HG02623 (cell line): ENCODE measurements at regions not wholly inside any gene's neighbourhood (a gene's known extent, or its start where the extent isn't known, plus 50 kb on each side); places are given as distances from the start of the nearest gene placed in this dataset.

Experiments used
- ATAC-seq: cut with Tn5 transposase; IDR thresholded peaks from one replicate; pipeline ENCODE4 v1.9.1; 2021; ENCODE audit warnings: moderate library complexity; ENCODE audit not compliant: unreplicated experiment

DNA sequence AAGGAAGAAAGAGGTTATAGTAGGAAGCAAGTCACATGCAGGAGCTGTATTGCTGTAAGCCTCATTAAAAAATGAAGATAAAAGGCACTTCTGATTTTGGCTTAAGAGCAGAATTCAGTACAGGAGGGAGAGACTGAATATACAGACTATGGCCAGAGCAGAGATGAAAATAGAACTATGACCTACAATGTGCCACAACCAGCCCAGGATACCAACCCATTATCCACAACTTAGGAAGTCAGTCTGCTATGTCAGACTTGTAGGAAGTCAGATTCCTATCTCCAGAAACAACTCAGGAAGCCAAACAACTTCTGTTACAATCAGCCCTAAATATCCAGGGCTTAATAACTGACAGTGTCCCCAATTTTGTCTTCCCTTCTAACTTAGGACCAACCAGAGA is 156.2 kb upstream of the ANKH start:
- ATAC-seq, result no peak

- ATAC-seq, result no peak
These were observed 155.4 kb upstream of the ANKH start for GRCh38 chr5:15026944-15027343.

DNA sequence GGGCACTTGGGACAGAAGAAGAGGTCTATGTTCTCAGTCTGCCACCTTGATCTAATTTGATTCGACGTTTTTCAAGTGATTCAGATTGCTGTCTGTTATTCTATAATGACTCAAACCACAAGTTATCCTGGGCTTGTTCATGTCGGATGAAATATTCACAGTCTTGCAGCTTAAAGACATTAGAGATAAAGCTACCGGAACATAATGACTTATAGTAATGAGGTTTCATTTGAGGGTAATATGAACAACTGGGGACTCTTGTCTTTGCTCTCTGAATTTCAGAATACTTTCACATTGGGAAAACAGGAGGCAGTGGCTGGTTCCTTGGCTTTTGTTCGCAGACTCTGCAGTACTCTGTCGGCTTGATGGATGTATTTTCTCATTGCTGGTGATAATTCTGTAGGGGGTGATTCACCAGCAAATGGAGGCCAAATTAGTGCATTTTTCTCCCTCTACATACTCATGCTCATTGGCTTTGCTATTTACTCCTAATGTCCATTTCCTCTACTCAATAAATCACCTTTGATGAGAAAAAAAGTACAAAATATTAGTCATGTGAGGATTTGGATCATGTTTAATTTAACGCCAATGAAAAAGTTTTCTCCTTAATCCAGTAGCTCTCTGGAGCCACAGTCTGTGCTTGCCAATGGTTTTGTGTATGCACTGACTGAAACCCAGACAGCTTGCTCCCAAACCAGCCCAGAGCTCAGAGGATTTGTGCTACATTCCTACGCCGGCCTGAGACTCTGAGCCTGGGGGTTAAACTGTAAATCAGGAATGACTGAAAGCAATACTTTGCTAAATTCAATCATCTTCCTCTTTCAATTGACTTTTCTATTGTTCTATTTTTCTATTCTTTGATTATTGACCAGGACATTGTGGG is 154.7 kb upstream of the ANKH start:
- ATAC-seq, result no peak

DNA sequence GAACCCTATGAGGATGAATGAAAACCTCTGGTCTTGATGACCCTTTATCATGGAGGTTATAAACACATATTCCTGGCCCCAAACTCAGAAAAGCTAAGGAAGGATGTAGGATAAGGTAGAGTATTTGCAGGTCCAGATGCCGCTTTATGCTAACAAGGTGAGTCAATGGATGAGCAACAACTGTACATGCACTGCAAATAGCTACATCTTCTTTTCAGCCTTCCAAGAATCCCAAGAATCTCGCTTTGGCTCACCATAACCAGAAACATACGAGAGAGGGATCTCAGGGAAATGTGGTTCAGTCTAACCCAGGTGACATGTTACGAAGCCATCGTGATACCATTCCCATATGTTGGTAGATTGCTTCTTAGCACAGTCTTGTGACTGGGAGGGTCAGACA is 152.3 kb upstream of the ANKH start:
- no peak for ATAC-seq

DNA sequence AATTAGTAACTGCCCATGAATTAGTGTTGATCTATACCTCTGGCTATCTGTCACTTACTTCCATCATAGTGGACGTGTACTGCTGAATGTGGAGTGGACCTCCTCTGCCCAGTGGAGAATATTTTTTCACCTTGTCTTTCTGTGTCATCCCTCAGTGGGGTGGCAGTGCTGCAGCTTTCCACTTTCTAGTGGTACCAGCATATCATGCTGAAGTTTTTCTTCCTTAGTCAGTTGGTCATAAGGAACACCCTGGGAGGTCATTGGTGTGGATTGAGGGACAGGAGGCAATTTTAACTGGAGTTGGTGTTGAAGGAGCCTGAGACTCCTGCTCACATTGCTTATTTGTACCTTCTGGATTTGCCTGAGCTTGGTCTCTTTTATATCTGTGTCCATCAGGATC is 151.7 kb upstream of the ANKH start:
- ATAC-seq, result no peak

- ATAC-seq, result no peak
These were observed 149.9 kb upstream of the ANKH start for GRCh38 chr5:15021266-15022046.

- no peak for ATAC-seq
These were observed 149.2 kb upstream of the ANKH start for GRCh38 chr5:15020736-15021135.

DNA sequence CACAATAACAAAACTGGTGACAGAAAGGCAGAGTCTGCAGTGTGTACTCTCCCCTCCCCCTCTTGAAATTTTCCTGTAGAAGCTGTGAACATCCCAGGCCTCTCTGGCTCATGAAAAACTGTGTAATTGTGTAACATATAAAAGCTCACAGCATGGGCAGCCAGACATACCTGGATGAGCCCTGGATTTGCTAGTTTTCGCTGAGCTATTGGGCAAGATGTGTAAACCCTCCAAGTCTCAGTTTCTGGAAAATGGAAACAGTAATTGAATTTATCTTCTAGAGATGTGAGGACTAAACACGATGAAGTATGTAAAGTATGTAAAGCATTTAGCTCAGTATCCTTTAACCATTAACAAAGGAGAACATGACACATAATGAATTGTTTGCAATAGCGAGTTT is 143.2 kb upstream of the ANKH start:
- no peak for ATAC-seq

GRCh38 chr5:15013654-15014463 is 142.3 kb upstream of the ANKH start:
- no peak for ATAC-seq

DNA sequence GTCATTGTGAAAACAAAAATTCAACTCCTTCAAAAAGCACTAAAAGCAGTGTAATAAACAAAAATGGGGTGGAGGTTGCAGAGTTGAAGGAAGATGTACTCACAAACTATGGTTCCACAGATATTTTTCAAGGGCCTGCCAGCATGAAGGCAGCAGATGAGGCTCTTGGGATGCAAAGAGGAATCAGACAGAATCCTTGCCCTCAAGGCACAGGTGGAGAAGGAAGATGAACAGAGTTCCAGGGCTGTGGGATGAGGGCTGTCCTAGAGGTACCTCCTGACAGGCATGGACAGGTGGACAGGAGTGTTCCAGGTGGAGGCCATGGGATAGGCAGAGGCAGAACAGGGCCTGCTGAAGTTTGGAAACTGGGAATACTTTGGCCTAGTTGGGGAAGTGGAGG is 140.5 kb upstream of the ANKH start:
- ATAC-seq, result no peak

DNA sequence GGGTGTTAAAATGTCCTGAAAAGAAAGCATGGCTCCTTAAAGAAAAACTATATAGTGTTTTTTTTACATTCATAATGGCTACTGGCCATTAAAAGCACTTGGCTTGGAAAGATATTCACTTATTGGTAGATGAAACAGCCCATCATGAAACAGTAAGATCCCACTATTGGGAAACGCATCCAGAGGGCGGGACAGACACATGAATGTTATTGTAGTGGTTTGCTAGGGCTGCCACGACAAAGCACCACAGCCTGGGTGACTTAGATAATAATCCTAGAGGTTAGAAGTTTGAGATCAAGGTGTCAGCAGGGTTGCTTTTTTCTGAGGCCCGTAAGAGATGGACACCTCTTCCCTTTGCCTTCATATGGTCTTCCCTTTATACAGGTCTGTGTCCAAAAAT is 139.4 kb upstream of the ANKH start:
- no peak for ATAC-seq

DNA sequence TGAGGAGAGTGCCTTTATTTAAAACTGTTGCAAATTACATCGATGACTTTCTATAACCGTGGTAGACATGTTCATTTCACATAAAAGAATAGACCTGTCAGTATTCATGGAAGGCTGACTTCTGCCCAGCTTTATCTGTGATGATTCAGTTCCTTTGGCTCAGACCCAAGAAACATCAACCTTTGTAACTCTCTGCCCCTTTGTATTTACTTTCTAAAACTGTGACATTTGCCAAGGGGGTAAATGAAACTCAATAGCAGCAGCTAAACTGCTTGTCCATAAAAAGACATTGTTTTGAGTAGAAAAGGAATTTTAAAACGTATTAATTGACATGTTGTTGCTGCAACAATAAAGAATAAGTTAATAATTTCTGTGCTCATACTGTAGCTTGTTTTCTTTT is 137.8 kb upstream of the ANKH start:
- no peak for ATAC-seq

GRCh38 chr5:15008921-15009320 is 137.3 kb upstream of the ANKH start:
- ATAC-seq, result no peak

DNA sequence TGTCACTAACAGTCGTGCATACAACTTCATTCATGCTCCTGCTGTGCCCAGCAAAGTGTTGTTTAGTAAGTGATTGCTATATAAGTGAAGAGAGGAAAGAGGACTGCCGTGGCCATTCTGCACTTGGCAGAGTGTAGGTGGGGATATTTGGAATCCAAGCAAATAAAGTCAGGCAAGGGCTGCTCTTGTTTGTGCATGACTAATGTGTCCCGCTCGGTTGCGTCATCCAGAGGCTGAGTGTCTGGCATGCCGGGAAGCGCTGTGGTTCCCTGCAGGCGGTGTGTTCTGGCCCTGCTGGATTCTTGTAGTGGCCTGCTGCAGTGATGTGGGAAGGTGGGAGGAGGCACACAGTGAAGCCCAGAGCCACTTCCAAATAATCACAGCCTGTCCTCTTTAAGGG is 136.9 kb upstream of the ANKH start:
- ATAC-seq, result no peak

GRCh38 chr5:15007646-15008045 is 136.1 kb upstream of the ANKH start:
- no peak for ATAC-seq

DNA sequence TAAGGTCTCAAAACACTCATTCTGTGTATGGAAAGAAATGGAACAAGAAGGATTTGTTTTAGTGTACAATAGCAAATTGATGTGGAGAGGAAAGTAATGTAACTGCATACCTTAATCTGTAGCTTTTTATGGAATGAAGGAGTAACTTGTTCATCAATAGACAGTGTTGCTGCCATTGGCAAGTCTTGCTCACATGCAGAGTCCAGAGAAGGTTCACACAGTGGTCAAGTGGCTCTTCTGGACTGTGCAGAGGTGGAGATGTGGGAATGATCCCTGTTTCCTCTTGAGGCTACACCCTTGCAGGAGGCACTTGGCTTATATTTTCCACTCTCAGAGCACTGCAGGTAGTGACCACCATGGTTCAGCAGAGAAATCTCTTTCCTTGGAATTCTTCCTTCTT is 132.9 kb upstream of the ANKH start:
- ATAC-seq, result no peak

GRCh38 chr5:15003511-15003920 is 131.9 kb upstream of the ANKH start:
- peak; percentile 82 for ATAC-seq

GRCh38 chr5:15002791-15003190 is 131.2 kb upstream of the ANKH start:
- ATAC-seq, result no peak

DNA sequence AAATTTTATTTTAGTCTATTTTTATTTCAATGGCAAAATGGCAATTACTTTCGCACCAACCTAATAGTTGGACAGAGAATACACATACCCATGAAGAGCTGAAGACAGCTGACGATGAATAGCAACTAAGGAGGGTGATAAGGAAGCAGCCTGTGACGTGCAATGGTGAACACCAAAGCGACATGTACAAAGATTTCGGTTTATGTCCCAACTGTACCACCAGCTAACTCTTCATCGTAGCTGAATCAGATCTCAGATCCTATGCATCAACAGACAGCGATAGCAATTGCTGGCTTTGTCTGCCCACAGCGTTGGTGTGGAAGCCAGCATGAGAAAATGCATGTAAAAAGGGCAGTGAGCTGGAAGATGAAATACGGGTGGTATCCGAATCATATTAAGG is 130.6 kb upstream of the ANKH start:
- ATAC-seq, result no peak

- no peak for ATAC-seq
These were observed 129.9 kb upstream of the ANKH start for GRCh38 chr5:15001517-15001916.

- no peak for ATAC-seq
These were observed 126.9 kb upstream of the ANKH start for GRCh38 chr5:14998491-14998890.
